GM19099 (cell line): ENCODE measurements at regions not wholly inside any gene's neighbourhood (a gene's known extent, or its start where the extent isn't known, plus 50 kb on each side); places are given as distances from the start of the nearest gene placed in this dataset.

Experiments used
- POLR2A ChIP-seq: IDR thresholded peaks from 3 replicates; pipeline ENCODE4 v1.6.1; 2011; ENCODE audit warnings: low read depth; ENCODE audit not compliant: insufficient read length; ENCODE audit errors: extremely low read depth

GRCh38 chr1:39142401-39143060, 62.0 kb upstream of the MACF1 start:
- TF ChIP-seq POLR2A = no peak

GRCh38 chr1:39144924-39145323, 59.6 kb upstream of the MACF1 start:
- no peak for TF ChIP-seq POLR2A

- TF ChIP-seq POLR2A = no peak
Observed at GRCh38 chr1:39145331-39145965, 59.0 kb upstream of the MACF1 start.

GRCh38 chr1:39146681-39147080, 57.8 kb upstream of the MACF1 start:
- TF ChIP-seq POLR2A = no peak

- TF ChIP-seq POLR2A = no peak
Observed at GRCh38 chr1:39147099-39148025, 57.1 kb upstream of the MACF1 start.

GRCh38 chr1:39148942-39149341, 55.6 kb upstream of the MACF1 start:
- no peak for TF ChIP-seq POLR2A

- no peak for TF ChIP-seq POLR2A
Observed at GRCh38 chr1:39149509-39149908, 55.0 kb upstream of the MACF1 start.

GRCh38 chr1:39150779-39151178, 53.7 kb upstream of the MACF1 start:
- TF ChIP-seq POLR2A = no peak

- no peak for TF ChIP-seq POLR2A
Observed at GRCh38 chr1:39151267-39151666, 53.2 kb upstream of the MACF1 start.

GRCh38 chr1:39152923-39153322, 51.6 kb upstream of the MACF1 start:
- TF ChIP-seq POLR2A = no peak

GRCh38 chr1:39153684-39154083, 50.8 kb upstream of the MACF1 start:
- TF ChIP-seq POLR2A = no peak

- TF ChIP-seq POLR2A = no peak
Observed at GRCh38 chr1:39154553-39155421, 49.7 kb upstream of the MACF1 start.
